ENCODE measurements at regions not wholly inside any gene's neighbourhood (a gene's known extent, or its start where the extent isn't known, plus 50 kb on each side); places are given as distances from the start of the nearest gene placed in this dataset.

GRCh38 chr1:229784834-229785233 lies 158.8 kb downstream of the URB2 start:
- TF ChIP-seq POLR2A (IDR thresholded peaks at IDR 0.05; ENCODE audit: low read length) (no peak), MAZ (IDR thresholded peaks at IDR 0.05; ENCODE audit: borderline replicate concordance, low read depth, low read length) (no peak), CTCF (IDR thresholded peaks at IDR 0.05) (no peak), JUN (IDR thresholded peaks at IDR 0.05) (no peak), SMC3 (IDR thresholded peaks at IDR 0.05) (no peak), E2F6 (IDR thresholded peaks at IDR 0.05; ENCODE audit: borderline replicate concordance, low read depth) (no peak), CHD2 (IDR thresholded peaks at IDR 0.05; ENCODE audit: low read length, partially characterized antibody) (no peak)
